ENCODE measurements at regions not wholly inside any gene's neighbourhood (a gene's known extent, or its start where the extent isn't known, plus 50 kb on each side); places are given as distances from the start of the nearest gene placed in this dataset.

DNA sequence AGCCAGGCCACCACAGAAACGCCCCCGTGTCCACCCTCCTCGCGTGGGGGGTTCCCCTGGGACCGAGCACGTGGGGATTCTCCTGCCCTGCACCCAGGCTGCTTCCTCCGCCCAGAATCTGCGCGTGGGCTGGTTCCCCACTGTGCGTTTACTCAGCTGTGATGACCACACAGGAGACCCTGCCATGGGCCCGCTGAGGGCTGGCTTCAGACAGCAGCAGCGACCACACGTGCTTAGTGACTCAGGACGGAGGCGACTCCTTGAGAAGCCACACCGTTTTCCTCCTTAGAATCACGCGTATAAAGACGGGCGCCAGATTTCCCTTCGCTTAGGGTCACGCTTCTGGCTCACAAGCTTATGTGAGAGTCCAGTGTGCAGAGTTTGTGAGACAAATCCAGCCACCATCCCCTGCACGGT lies 63.9 kb upstream of the PDE10A start:
- TF ChIP-seq, protein P1, sequence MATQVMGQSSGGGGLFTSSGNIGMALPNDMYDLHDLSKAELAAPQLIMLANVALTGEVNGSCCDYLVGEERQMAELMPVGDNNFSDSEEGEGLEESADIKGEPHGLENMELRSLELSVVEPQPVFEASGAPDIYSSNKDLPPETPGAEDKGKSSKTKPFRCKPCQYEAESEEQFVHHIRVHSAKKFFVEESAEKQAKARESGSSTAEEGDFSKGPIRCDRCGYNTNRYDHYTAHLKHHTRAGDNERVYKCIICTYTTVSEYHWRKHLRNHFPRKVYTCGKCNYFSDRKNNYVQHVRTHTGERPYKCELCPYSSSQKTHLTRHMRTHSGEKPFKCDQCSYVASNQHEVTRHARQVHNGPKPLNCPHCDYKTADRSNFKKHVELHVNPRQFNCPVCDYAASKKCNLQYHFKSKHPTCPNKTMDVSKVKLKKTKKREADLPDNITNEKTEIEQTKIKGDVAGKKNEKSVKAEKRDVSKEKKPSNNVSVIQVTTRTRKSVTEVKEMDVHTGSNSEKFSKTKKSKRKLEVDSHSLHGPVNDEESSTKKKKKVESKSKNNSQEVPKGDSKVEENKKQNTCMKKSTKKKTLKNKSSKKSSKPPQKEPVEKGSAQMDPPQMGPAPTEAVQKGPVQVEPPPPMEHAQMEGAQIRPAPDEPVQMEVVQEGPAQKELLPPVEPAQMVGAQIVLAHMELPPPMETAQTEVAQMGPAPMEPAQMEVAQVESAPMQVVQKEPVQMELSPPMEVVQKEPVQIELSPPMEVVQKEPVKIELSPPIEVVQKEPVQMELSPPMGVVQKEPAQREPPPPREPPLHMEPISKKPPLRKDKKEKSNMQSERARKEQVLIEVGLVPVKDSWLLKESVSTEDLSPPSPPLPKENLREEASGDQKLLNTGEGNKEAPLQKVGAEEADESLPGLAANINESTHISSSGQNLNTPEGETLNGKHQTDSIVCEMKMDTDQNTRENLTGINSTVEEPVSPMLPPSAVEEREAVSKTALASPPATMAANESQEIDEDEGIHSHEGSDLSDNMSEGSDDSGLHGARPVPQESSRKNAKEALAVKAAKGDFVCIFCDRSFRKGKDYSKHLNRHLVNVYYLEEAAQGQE (IDR thresholded peaks at IDR 0.05; ENCODE audit: borderline replicate concordance): no peak
- no peak for TF ChIP-seq RAD21 (conservative IDR thresholded peaks at IDR 0.05)
- no peak for TF ChIP-seq EZH2 (IDR thresholded peaks at IDR 0.05; ENCODE audit: borderline replicate concordance, insufficient read depth, low read length, poor library complexity, severe bottlenecking)
- no peak for TF ChIP-seq TAF1 (IDR thresholded peaks at IDR 0.05; ENCODE audit: low read depth)
- TF ChIP-seq, protein P2, sequence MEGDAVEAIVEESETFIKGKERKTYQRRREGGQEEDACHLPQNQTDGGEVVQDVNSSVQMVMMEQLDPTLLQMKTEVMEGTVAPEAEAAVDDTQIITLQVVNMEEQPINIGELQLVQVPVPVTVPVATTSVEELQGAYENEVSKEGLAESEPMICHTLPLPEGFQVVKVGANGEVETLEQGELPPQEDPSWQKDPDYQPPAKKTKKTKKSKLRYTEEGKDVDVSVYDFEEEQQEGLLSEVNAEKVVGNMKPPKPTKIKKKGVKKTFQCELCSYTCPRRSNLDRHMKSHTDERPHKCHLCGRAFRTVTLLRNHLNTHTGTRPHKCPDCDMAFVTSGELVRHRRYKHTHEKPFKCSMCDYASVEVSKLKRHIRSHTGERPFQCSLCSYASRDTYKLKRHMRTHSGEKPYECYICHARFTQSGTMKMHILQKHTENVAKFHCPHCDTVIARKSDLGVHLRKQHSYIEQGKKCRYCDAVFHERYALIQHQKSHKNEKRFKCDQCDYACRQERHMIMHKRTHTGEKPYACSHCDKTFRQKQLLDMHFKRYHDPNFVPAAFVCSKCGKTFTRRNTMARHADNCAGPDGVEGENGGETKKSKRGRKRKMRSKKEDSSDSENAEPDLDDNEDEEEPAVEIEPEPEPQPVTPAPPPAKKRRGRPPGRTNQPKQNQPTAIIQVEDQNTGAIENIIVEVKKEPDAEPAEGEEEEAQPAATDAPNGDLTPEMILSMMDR (IDR thresholded peaks at IDR 0.05; ENCODE audit: poor library complexity, severe bottlenecking): no peak
- no peak for TF ChIP-seq SMC3 (conservative IDR thresholded peaks at IDR 0.05; ENCODE audit: poor library complexity)
- no peak for TF ChIP-seq POLR2AphosphoS5 (IDR thresholded peaks at IDR 0.05)
- TF ChIP-seq EP300 (conservative IDR thresholded peaks at IDR 0.05; ENCODE audit: poor library complexity, severe bottlenecking): no peak
- TF ChIP-seq MXI1 (conservative IDR thresholded peaks at IDR 0.05; ENCODE audit: poor library complexity, severe bottlenecking): no peak
- Histone ChIP-seq H3K27ac (ENCODE audit: low read length) (no peak overlapping the region), H3K4me3 (ENCODE audit: low read length) (no peak overlapping the region), H3K79me2 (replicated peaks; ENCODE audit: insufficient read depth, low read length) (no peaks in the 10 kb centered on the region), H3K36me3 (ENCODE audit: insufficient read depth, low read length) (no peaks in the 10 kb centered on the region), H3K9ac (ENCODE audit: low read length) (no peak overlapping the region), H3F3A (ENCODE audit: insufficient read depth, low read length, poor library complexity, severe bottlenecking) (no peaks in the 10 kb centered on the region), H3K9me2 (ENCODE audit: insufficient read depth, low read length) (no peaks in the 10 kb centered on the region), H3K9me3 (ENCODE audit: low read length) (no peaks in the 10 kb centered on the region), H2AFZ (ENCODE audit: low read depth, low read length) (no peak overlapping the region), H3K4me2 (ENCODE audit: low read length) (no peak overlapping the region), H4K20me1 (ENCODE audit: insufficient read depth) (no peaks in the 10 kb centered on the region), H3K27me3 (ENCODE audit: insufficient read depth, low read depth, low read length) (no peaks in the 10 kb centered on the region)

DNA sequence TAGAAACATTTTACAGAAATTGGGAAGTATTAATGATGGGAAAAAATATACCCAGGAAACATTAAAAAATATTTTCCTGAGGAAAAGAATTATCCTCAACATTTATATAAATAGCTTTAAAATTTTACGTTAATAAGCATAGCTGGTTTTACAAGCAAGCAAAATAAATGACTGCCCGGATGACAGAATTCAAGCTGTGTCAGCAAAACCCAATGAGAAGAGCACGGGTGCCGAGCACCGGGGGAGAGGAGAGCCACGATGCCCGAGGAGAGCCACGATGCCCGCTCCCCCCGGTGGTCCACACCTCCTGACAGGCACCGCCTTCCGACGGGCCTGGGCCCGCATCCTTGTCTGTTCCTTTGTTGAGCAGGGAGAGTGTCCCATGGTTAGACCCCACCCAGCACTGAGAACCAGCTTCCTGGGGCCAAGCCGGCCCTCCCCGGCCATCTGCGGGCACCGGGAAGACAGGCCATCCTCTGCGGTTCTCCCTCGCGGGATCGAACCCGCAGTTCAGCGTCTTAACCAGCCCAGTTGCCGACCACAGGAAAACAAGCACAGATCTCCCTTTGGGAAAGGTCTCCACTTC lies 63.3 kb upstream of the PDE10A start:
- Histone ChIP-seq H3K9ac (ENCODE audit: low read length) (no peak overlapping the region), H3K4me3 (ENCODE audit: low read length) (no peak overlapping the region), H3K4me2 (ENCODE audit: low read length) (no peak overlapping the region), H4K20me1 (ENCODE audit: insufficient read depth) (no peaks in the 10 kb centered on the region), H3K9me3 (ENCODE audit: low read length) (no peaks in the 10 kb centered on the region), H3F3A (ENCODE audit: insufficient read depth, low read length, poor library complexity, severe bottlenecking) (no peaks in the 10 kb centered on the region), H3K79me2 (replicated peaks; ENCODE audit: insufficient read depth, low read length) (no peaks in the 10 kb centered on the region), H2AFZ (ENCODE audit: low read depth, low read length) (no peak overlapping the region), H3K27me3 (ENCODE audit: insufficient read depth, low read depth, low read length) (no peaks in the 10 kb centered on the region), H3K27ac (ENCODE audit: low read length) (no peak overlapping the region), H3K9me2 (ENCODE audit: insufficient read depth, low read length) (no peaks in the 10 kb centered on the region), H3K36me3 (ENCODE audit: insufficient read depth, low read length) (no peaks in the 10 kb centered on the region)
- TF ChIP-seq, protein P1 (IDR thresholded peaks at IDR 0.05; ENCODE audit: borderline replicate concordance): no peak
- no peak for TF ChIP-seq EP300 (conservative IDR thresholded peaks at IDR 0.05; ENCODE audit: poor library complexity, severe bottlenecking)
- TF ChIP-seq MXI1 (conservative IDR thresholded peaks at IDR 0.05; ENCODE audit: poor library complexity, severe bottlenecking): no peak
- TF ChIP-seq TAF1 (IDR thresholded peaks at IDR 0.05; ENCODE audit: low read depth): no peak
- no peak for TF ChIP-seq SMC3 (conservative IDR thresholded peaks at IDR 0.05; ENCODE audit: poor library complexity)
- no peak for TF ChIP-seq POLR2AphosphoS5 (IDR thresholded peaks at IDR 0.05)
- no peak for TF ChIP-seq RAD21 (conservative IDR thresholded peaks at IDR 0.05)
- no peak for TF ChIP-seq EZH2 (IDR thresholded peaks at IDR 0.05; ENCODE audit: borderline replicate concordance, insufficient read depth, low read length, poor library complexity, severe bottlenecking)
- TF ChIP-seq, protein P2 (IDR thresholded peaks at IDR 0.05; ENCODE audit: poor library complexity, severe bottlenecking): no peak

Measured in neural cell (in vitro differentiated cells).